EL (cell line): ENCODE measurements at regions not wholly inside any gene's neighbourhood (a gene's known extent, or its start where the extent isn't known, plus 50 kb on each side); places are given as distances from the start of the nearest gene placed in this dataset.
A peak's percentile ranks its signal among the peaks of the same experiment; 100 is the strongest.
"Not testable (repeated sequence)": the region's sequence is repeated elsewhere in the genome, so short reads cannot be mapped to it uniquely, and the experiment has no call there.

Experiments used
- DNase-seq: peaks from one replicate; pipeline ENCODE4 v3.0.0-alpha.2; 2016

- no peak for DNase-seq
Measured at GRCh38 chrX:39690541-39691415, 407.0 kb downstream of the BCOR start.

GRCh38 chrX:39691724-39692123, 406.0 kb downstream of the BCOR start:
- no peak for DNase-seq

- no peak for DNase-seq
Measured at GRCh38 chrX:39692796-39693195, 405.0 kb downstream of the BCOR start.

GRCh38 chrX:39693298-39693697, 404.5 kb downstream of the BCOR start:
- DNase-seq, result no peak

- not testable (repeated sequence) for DNase-seq
Measured at GRCh38 chrX:39702636-39703035, 395.1 kb downstream of the BCOR start.

- no peak for DNase-seq
Measured at GRCh38 chrX:39703307-39703706, 394.5 kb downstream of the BCOR start.

GRCh38 chrX:39704590-39704989, 393.2 kb downstream of the BCOR start:
- DNase-seq, result no peak

- DNase-seq, result peak; percentile 76
Measured at GRCh38 chrX:39705290-39705689, 392.5 kb downstream of the BCOR start.

- no peak for DNase-seq
Measured at GRCh38 chrX:39709364-39709763, 388.4 kb downstream of the BCOR start.

GRCh38 chrX:39709812-39710211, 387.9 kb downstream of the BCOR start:
- DNase-seq, result no peak

GRCh38 chrX:39710776-39711175, 387.0 kb downstream of the BCOR start:
- no peak for DNase-seq

GRCh38 chrX:39714471-39714870, 383.3 kb downstream of the BCOR start:
- no peak for DNase-seq

GRCh38 chrX:39716401-39716800, 381.4 kb downstream of the BCOR start:
- no peak for DNase-seq

- no peak for DNase-seq
Measured at GRCh38 chrX:39716802-39717540, 380.8 kb downstream of the BCOR start.

GRCh38 chrX:39718981-39719380, 378.8 kb downstream of the BCOR start:
- no peak for DNase-seq

GRCh38 chrX:39720945-39721344, 376.8 kb downstream of the BCOR start:
- no peak for DNase-seq

- DNase-seq, result peak; percentile 26
Measured at GRCh38 chrX:39721566-39722279, 376.0 kb downstream of the BCOR start.

GRCh38 chrX:39724544-39724943, 373.2 kb downstream of the BCOR start:
- DNase-seq, result no peak

GRCh38 chrX:39725114-39725513, 372.6 kb downstream of the BCOR start:
- no peak for DNase-seq

- peak; percentile 83 for DNase-seq
Measured at GRCh38 chrX:39725928-39726619, 371.7 kb downstream of the BCOR start.

- DNase-seq, result peak; percentile 61
Measured at GRCh38 chrX:39726771-39727170, 371.0 kb downstream of the BCOR start.

GRCh38 chrX:39728025-39728424, 369.7 kb downstream of the BCOR start:
- no peak for DNase-seq
